HG03097 (cell line): ENCODE measurements at regions not wholly inside any gene's neighbourhood (a gene's known extent, or its start where the extent isn't known, plus 50 kb on each side); places are given as distances from the start of the nearest gene placed in this dataset.
"Not testable (repeated sequence)": the region's sequence is repeated elsewhere in the genome, so short reads cannot be mapped to it uniquely, and the experiment has no call there.

Experiments
- ATAC-seq: cut with Tn5 transposase; IDR thresholded peaks from one replicate; pipeline ENCODE4 v1.9.1; 2021; ENCODE audit not compliant: unreplicated experiment, low FRiP score

DNA sequence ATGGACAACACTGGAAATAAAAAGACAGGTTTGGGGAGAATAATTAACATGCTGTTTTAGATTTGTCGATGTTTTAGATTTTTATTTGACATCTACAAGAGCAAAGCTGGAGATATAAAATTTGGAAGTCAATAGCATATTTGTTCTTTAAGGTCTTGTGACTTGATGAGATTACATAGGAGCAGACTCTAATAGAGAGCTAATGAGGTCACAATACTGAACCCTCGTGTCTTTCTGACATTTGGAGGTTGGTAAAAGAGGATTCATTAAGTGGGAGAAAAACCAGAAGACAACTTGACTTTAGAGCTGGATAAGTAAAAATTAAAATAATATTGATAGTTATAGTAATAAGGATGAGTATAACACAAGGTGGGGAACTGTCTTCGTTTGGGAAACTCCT lies 322.7 kb upstream of the SEMA6A start:
- ATAC-seq: no peak

DNA sequence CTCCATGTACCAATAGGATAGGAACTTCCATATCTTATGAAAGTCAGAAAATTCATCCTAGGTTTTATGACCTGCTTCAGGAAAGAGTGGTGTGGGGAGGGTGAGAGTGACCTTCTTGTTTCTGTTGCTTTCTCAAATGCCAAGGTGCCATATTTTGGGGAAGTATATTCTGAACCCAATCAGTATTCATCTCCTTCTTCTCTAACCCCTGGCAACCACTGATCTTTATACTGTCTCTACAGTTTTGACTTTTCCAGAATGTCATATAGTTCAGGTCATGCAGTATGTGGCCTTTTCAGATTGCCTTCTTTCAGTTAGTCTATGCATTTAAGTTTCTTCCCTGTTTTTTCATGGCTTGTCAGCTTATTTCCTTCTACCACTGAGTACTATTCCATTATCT lies 321.4 kb upstream of the SEMA6A start:
- no peak for ATAC-seq

DNA sequence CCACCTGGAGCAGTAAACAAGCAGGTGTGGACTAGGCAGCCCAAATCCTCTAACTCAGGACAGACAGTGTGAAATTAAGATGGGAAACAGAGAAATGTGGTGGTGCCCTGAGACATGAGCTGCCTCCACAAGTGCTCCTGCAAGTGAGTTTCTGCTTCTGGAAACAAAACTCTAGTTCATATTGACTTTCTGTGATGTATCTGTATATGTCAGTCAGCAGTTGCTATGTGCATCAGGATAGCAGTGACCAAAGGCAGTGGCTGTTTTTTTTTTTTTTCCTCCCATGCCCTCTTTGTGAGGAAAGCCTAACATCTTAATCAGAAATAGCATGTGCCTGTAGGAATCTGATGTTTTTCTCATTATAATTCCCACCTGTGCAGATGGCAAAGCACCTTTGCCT lies 318.4 kb upstream of the SEMA6A start:
- ATAC-seq: no peak

DNA sequence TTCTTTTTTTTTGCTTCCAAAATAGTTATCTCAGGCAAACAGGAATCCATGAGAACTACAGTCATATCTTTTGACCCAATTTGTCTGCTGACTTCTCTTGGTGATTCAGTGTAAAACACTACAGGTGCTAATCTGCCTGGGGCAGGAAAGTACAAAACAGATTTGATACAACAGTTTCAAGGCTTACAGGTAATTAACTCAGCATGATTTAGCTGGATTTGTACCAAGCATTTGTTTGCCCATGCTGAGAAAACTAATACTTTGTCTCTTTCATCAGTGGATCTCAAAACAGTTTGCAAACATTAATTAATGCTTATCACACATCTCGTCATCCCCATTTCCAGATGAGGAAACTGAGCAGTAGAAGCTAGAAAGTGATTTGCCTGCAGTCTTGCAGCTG lies 312.5 kb upstream of the SEMA6A start:
- ATAC-seq: no peak

DNA sequence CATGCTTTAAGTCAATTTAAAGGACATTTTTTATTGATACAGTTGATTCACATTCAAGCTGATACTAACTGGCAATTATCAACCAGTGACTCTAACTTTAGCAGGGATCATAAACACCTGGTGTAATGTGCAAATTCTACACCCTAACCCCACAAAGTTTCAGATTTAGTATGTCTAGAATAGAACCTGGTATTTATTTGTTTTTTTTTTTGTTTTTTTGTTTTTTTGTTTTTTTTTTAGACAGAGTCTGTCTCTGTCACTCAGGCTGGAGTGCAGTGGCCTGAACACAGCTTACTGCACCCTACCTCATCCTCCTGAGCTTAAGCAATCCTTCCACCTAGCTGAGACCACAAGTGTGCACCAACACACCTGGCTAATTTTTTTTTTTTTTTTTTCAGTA lies 311.2 kb upstream of the SEMA6A start:
- ATAC-seq: peak; percentile 61

DNA sequence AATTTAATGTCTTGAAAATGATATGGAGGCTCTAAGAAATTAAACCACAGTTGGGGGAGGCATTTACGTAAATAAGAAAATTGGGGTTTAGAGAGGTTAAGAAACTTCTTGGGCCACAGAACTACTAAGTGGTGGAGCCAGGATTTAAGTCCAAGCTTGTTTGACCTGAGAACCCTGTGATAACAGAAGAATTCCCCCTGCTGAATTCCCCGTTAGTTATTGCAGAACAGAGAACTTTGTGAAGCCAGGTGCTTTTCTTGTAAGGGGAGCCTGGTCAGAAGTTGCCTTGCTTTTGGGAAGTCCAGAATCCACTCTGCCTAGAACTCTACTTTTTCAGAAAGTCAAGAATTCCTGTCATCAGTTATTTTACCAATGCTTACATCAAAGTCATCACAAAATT lies 309.3 kb upstream of the SEMA6A start:
- no peak for ATAC-seq

- ATAC-seq: no peak
Measured at GRCh38 chr5:116881921-116882531, 307.4 kb upstream of the SEMA6A start.

DNA sequence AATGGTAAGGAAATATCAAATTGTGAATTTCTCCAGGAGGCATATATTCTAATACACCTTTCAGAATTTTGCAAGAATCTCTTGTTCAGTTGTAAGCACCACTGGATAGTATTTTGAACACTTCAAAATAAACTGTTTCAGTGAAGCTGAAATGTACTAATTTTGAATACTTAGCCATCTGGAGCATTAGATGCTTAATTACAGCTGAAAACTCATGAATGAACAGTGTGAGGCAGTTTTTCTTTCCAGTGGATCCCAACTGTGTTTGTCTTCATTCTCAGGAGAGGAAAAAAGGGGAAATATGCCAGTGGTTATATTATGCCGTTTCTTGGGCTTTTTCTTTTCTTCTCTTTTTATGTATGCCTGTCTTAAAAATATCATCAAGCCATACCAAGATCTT lies 306.0 kb upstream of the SEMA6A start:
- no peak for ATAC-seq

DNA sequence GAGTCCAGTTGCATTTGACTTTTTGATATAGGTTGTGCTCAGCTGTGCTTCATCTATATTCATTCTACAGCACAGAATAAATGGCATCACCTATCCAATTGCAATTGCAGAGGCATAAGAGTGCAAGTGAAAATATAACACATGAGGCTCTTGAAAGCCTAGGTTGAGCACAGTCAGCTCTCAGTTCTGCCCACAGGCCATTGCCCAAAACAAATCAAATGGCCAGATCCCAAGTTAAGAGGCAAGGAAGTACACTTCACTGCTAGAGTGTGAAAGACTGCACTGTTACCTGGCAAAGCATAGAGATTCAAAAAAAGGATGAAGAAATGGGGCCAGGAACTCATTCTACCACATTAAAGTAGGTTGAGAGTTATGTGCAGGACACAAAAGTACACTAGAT lies 305.5 kb upstream of the SEMA6A start:
- no peak for ATAC-seq

GRCh38 chr5:116876240-116876840 lies 301.7 kb upstream of the SEMA6A start:
- ATAC-seq: no peak

DNA sequence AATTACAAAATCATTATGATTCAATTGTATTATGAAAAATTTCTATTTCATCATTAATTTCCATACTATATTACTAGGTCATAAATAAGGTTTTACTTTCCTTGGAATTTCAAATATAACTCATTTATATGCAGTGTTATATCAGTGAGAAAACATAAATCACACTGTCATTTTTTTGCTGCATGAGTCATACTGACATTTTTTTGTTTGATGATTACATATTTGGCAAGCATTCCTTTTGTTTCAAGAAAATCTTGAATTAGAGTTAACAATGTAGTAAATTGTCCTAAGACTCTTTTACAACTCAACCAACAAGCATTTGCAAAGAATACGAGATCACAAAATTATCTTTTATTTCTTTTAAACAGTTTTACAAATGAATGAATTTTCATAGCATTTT lies 298.4 kb upstream of the SEMA6A start:
- no peak for ATAC-seq

GRCh38 chr5:116872486-116872885 lies 297.9 kb upstream of the SEMA6A start:
- no peak for ATAC-seq

GRCh38 chr5:116867825-116868224 lies 293.2 kb upstream of the SEMA6A start:
- not testable (repeated sequence) for ATAC-seq

DNA sequence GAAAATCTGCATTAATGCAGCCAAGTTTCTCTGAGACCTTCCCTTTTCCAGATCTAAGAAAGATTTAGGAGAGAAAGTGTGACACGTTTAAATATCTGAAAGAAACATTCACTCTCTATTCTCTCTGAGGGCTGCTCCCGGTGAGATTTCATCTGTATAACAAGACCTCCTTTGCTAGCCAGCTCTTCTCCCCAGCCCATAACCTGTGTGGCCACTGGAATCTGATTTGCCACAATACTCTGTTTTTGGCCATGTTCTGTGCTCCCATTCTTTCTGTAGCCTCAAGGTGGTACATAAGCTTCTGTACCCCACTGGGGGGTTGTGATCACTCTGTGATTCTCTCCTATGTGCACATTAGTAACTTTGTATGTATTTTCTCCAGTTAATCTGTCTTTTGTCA lies 291.0 kb upstream of the SEMA6A start:
- no peak for ATAC-seq

DNA sequence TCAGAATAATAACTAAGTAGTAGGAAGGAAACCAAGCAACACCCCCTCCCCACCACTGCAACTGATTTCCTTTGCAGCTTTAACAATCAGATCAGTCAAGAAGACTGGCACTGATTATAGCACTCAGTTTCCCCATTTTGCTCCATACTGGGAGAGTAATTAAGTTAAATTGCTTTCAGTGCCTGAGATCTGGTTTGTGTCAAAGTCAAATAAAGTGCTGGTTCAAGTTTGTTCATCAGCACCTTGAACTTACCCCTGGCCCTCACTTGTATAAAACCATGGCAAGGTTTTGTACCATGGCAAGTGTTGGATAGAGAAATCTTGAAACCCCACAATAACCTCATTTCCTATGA lies 290.2 kb upstream of the SEMA6A start:
- ATAC-seq: no peak

DNA sequence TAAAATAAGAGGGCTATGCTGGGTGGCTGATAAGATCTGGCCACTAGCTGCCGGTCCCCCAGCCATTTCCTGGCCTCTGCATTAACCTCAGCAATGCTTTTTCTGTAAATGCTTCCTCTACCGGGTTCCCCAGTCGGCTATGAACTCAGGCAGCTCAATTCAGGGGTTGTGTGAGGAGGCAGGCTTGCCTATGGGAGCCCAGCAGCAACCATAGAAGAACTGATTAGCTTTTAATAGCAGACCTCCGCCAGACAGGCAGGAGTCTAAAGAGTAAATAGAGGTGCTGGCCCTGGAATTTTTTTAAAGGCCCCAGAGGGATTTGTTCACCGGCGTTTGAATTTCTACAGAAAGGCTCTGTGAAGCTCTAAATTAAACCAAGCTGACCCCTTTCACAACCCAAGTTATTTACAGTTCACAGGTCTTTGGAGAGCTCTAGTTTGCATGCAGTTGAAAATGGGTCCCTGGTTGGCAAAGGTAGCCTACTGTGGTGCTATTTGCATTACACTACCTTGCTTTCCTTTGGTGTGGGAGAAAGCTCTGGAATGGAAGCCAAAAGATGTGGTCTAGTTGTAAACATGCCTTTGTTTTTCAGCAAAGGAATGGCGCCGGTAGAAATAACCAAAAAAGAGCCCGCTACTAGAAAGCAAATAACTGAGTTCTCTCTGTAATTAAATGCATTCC lies 289.7 kb upstream of the SEMA6A start:
- ATAC-seq: no peak

- ATAC-seq: no peak
Measured at GRCh38 chr5:116862632-116863455, 288.2 kb upstream of the SEMA6A start.

DNA sequence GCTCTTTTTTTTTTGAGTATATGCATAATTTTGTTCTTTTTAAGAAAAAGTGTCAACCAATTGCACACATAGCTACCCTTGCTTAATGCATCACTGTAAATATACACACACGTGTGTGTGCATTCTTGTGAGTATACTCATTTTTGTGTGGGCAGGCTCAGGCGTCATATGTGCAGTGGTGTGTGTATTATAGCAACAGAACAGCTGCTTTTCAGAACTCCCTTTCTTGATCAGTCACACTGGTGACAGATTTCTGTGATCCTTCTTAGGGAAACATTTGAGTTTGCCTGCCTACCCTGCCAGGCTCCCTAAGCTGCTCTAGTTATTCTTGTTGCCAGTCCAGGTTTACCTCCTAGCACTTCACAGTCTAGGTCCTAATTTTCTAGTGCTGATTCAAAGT lies 287.0 kb upstream of the SEMA6A start:
- no peak for ATAC-seq

- ATAC-seq: no peak
Measured at GRCh38 chr5:116861097-116861496, 286.5 kb upstream of the SEMA6A start.

DNA sequence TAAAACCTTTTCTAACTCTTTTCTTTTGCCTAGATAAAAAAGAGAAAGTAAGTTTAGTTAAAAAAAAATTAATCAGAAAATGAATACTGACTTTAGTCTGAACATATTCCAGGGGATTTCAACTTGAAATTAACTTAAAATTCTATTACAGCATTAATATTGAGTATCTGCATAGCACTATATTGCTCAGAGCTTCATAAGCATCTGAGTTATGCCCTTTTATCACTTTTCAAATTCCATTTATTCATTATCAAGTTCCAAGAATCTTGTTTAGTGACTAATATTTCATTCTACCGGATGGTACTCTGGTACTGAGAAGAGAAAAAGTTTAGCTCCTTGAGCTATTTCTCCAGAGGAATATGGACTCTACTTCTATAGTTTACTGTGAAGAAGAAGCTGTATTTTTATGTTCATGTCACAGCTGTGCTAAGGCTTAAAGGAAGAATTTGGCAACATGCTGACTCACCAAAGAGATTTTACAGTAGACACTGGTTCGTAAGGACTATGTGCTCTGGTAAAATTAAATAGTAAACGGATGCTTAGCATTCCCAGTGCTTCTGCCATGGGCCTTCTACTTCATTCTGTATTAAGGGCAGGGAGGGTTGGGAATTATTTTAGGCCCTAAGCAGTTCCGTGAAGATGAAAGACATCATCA lies 285.2 kb upstream of the SEMA6A start:
- no peak for ATAC-seq

- no peak for ATAC-seq
Measured at GRCh38 chr5:116858705-116859333, 284.2 kb upstream of the SEMA6A start.
